D721Med (cell line): ENCODE measurements at regions not wholly inside any gene's neighbourhood (a gene's known extent, or its start where the extent isn't known, plus 50 kb on each side); places are given as distances from the start of the nearest gene placed in this dataset.

Source experiments
- DNase-seq: peaks from one replicate; pipeline ENCODE4 v3.0.0; 2011; ENCODE audit warnings: low spot score; ENCODE audit not compliant: insufficient read length
- FAIRE-seq: peaks from 2 replicates; lab custom pipeline; 2011; peaks lifted over from hg19 to GRCh38; lab: Jason Lieb, UNC
- CTCF ChIP-seq: IDR thresholded peaks from 2 replicates; pipeline ENCODE4 v1.5.1; 2012; ENCODE audit warnings: mild to moderate bottlenecking, control low read depth; ENCODE audit not compliant: insufficient read depth; ENCODE audit errors: missing control alignments

- no peak for FAIRE-seq
Observed at GRCh38 chr6:120894077-120894476, 440.2 kb downstream of the TBC1D32 start.

GRCh38 chr6:120876931-120877330, 457.3 kb downstream of the TBC1D32 start:
- no peak for DNase-seq
- FAIRE-seq: no peak
- TF ChIP-seq CTCF: no peak

More at GRCh38 chr6:120894077-120894476, 440.2 kb downstream of the TBC1D32 start:
- no peak for DNase-seq
- TF ChIP-seq CTCF: no peak

- DNase-seq: no peak
- no peak for TF ChIP-seq CTCF
- no peak for FAIRE-seq
Observed at GRCh38 chr6:120876424-120876823, 457.9 kb downstream of the TBC1D32 start.

GRCh38 chr6:120875900-120876299, 458.4 kb downstream of the TBC1D32 start:
- no peak for DNase-seq
- no peak for FAIRE-seq
- no peak for TF ChIP-seq CTCF

- DNase-seq (no peak), FAIRE-seq (no peak)
- no peak for TF ChIP-seq CTCF
Observed at GRCh38 chr6:120874422-120874821, 459.9 kb downstream of the TBC1D32 start.

- no peak for DNase-seq
- TF ChIP-seq CTCF: no peak
Observed at GRCh38 chr6:120873125-120873865, 461.0 kb downstream of the TBC1D32 start.

GRCh38 chr6:120872262-120872578, 462.1 kb downstream of the TBC1D32 start:
- FAIRE-seq (no peak), DNase-seq (no peak)
- TF ChIP-seq CTCF: no peak

More at GRCh38 chr6:120873125-120873865, 461.0 kb downstream of the TBC1D32 start:
- FAIRE-seq: no peak
